OCI-LY7 (cell line): ENCODE measurements at regions not wholly inside any gene's neighbourhood (a gene's known extent, or its start where the extent isn't known, plus 50 kb on each side); places are given as distances from the start of the nearest gene placed in this dataset.

Source experiments
- BruUV-seq: library from RNA; stranded (reverse); fragments of 400-500 nt; replicated peaks from 2 replicates; lab custom pipeline; 2021; lab: Mats Ljungman, UMichigan
- CTCF ChIA-PET: fragments of 300-600 bp; sonication (Branson Sonifier 250); formaldehyde crosslinking; loops from one replicate; lab custom pipeline; 2022; ENCODE audit warnings: antibody characterized with exemption; ENCODE audit not compliant: unreplicated experiment; lab: Charles Lee
- POLR2A ChIA-PET: fragments of 300-600 bp; sonication (Branson Sonifier 250); formaldehyde crosslinking; loops from one replicate; lab custom pipeline; 2022; ENCODE audit warnings: antibody characterized with exemption; lab: Charles Lee
- DNase-seq: peaks from one replicate; pipeline ENCODE4 v3.0.0-alpha.2; 2015; ENCODE audit warnings: low spot score
- H2AFZ ChIP-seq: fragments of 200-600 bp; sonication (generic), shearing (Covaris generic); 2 replicates; pipeline ENCODE4 v1.6.1; 2014; ENCODE audit warnings: mild to moderate bottlenecking, antibody characterized with exemption, low read length, moderate library complexity
- H3K27ac ChIP-seq: fragments of 200-600 bp; sonication (generic); 2 replicates; pipeline ENCODE4 v1.5.1; 2014; ENCODE audit warnings: mixed run types, low read depth, mild to moderate bottlenecking, moderate library complexity, low read length, inconsistent platforms; ENCODE audit not compliant: poor library complexity, severe bottlenecking
- H3K36me3 ChIP-seq: fragments of 200-600 bp; sonication (generic); 2 replicates; pipeline ENCODE4 v1.6.1; 2014; ENCODE audit warnings: mild to moderate bottlenecking, antibody characterized with exemption, low read length, moderate library complexity, mixed read lengths; ENCODE audit not compliant: insufficient read depth
- H3K4me1 ChIP-seq: fragments of 200-600 bp; sonication (generic); 2 replicates; pipeline ENCODE4 v1.5.1; 2014; ENCODE audit warnings: mild to moderate bottlenecking, low read length; ENCODE audit not compliant: insufficient read depth, poor library complexity, severe bottlenecking
- H3K4me2 ChIP-seq: fragments of 200-600 bp; sonication (generic); 2 replicates; pipeline ENCODE4 v1.6.1; 2014; ENCODE audit warnings: mild to moderate bottlenecking, low read length
- H3K4me3 ChIP-seq: fragments of 200-600 bp; sonication (generic); 2 replicates; pipeline ENCODE4 v1.5.1; 2014; ENCODE audit warnings: mild to moderate bottlenecking, low read depth, low read length; ENCODE audit not compliant: poor library complexity, severe bottlenecking
- H3K79me2 ChIP-seq: fragments of 200-600 bp; sonication (generic); 2 replicates; pipeline ENCODE4 v1.6.1; 2016; ENCODE audit warnings: low read depth, mild to moderate bottlenecking, low read length, moderate library complexity, mixed read lengths; ENCODE audit not compliant: insufficient read depth
- H3K9me2 ChIP-seq: fragments of 200-600 bp; sonication (generic); 2 replicates; pipeline ENCODE4 v1.6.1; 2016; ENCODE audit warnings: mild to moderate bottlenecking, low read length, mixed read lengths; ENCODE audit not compliant: insufficient read depth
- H3K9me3 ChIP-seq: fragments of 200-600 bp; sonication (generic); 2 replicates; pipeline ENCODE4 v1.6.1; 2014; ENCODE audit warnings: mild to moderate bottlenecking, mixed run types, low read length, mixed read lengths
- H4K20me1 ChIP-seq: fragments of 200-600 bp; sonication (generic); 2 replicates; pipeline ENCODE4 v1.6.1; 2014; ENCODE audit warnings: mild to moderate bottlenecking, antibody characterized with exemption, low read length, moderate library complexity, mixed read lengths; ENCODE audit not compliant: insufficient read depth
- EZH2phosphoT487 ChIP-seq: fragments of 200-600 bp; sonication (generic); IDR thresholded peaks from 2 replicates; pipeline ENCODE4 v1.6.1; 2018; ENCODE audit warnings: low read depth, borderline replicate concordance, mild to moderate bottlenecking, mixed run types, antibody characterized with exemption, low read length, moderate library complexity, mixed read lengths
- intact Hi-C: fragments of 100-400 bp; cut with micrococcal nuclease; formaldehyde crosslinking; loops from one replicate; pipeline ENCODE4 v1.10.0; 2022; ENCODE audit not compliant: unreplicated experiment
- TF ChIP-seq, protein P1 (sequence below): fragments of 200-600 bp; sonication (generic); conservative IDR thresholded peaks from 2 replicates; pipeline ENCODE4 v1.5.1; 2014; ENCODE audit warnings: mild to moderate bottlenecking, antibody characterized with exemption, low read length, moderate library complexity, mixed read lengths

DNA sequence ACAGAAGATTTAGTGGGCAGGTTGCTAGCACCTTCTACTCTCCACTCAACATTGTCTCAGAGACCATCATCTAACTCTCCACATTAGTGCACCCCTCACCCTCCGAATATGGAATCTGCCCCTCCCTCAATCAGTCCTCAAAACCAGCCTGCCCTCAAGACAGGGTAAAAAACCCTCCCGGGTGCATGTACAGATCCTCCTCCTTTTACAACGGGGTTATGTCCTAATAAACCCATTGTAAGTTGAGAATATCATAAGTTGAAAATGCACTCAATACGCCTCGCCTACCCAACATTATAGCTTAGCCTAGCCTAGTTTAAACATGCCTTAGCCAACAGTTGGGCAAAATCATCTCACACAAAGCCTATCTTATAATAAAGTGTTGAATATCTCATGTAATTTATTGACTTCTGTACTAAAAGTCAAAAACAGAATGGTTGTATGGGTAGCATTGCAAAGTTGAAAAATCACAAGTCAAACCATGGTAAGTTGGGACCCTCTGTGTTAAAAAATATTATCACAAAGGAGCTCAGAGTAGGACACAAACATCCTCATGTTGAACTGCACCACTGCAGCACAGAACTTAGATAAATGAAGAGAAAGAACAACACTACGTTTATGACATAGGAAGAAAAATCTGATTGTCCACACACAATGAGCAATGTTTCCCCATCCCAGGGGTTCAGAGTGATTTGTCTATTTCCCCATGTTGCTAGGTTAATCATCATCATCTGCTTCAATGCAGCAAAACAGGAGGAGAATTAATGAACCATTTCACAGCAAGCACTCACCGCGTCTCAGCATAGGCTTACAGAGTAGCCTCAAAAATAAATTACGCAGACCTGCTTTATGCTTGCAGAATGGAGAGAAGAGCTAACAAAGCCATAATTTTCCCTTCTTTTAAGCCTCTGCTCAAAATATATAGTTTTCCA lies 184.1 kb upstream of the ARL4C start:
- POLR2A ChIA-PET = no interaction called here
- no TSS peak for BruUV-seq
- H3K36me3 ChIP-seq = no peaks in the 10 kb centered on the region
- no peak overlapping the region for H3K4me2 ChIP-seq
- H3K4me3 ChIP-seq = no peak overlapping the region
- no peak for DNase-seq
- H2AFZ ChIP-seq = no peak overlapping the region
- intact Hi-C loops = no loop called here
- TF ChIP-seq EZH2phosphoT487 = no peak
- TF ChIP-seq, protein P1, sequence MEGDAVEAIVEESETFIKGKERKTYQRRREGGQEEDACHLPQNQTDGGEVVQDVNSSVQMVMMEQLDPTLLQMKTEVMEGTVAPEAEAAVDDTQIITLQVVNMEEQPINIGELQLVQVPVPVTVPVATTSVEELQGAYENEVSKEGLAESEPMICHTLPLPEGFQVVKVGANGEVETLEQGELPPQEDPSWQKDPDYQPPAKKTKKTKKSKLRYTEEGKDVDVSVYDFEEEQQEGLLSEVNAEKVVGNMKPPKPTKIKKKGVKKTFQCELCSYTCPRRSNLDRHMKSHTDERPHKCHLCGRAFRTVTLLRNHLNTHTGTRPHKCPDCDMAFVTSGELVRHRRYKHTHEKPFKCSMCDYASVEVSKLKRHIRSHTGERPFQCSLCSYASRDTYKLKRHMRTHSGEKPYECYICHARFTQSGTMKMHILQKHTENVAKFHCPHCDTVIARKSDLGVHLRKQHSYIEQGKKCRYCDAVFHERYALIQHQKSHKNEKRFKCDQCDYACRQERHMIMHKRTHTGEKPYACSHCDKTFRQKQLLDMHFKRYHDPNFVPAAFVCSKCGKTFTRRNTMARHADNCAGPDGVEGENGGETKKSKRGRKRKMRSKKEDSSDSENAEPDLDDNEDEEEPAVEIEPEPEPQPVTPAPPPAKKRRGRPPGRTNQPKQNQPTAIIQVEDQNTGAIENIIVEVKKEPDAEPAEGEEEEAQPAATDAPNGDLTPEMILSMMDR = no peak
- no peaks in the 10 kb centered on the region for H3K9me2 ChIP-seq
- no peaks in the 10 kb centered on the region for H3K9me3 ChIP-seq
- H3K4me1 ChIP-seq = no peaks in the 10 kb centered on the region
- CTCF ChIA-PET = interaction anchor here (0.5 kb wide), 1 partner anchor 511 kb away, joined by 3 read pairs; no protein-coding TSS in a partner anchor
- H3K79me2 ChIP-seq = no peaks in the 10 kb centered on the region
- H4K20me1 ChIP-seq = no peaks in the 10 kb centered on the region
- no peak overlapping the region for H3K27ac ChIP-seq

GRCh38 chr2:234679741-234680687 lies 183.1 kb upstream of the ARL4C start:
- Histone ChIP-seq H3K36me3 (no peaks in the 10 kb centered on the region), H3K4me2 (no peak overlapping the region), H4K20me1 (no peaks in the 10 kb centered on the region), H3K27ac (no peak overlapping the region), H3K9me3 (no peaks in the 10 kb centered on the region), H3K4me3 (no peak overlapping the region), H2AFZ (no peak overlapping the region), H3K9me2 (no peaks in the 10 kb centered on the region), H3K79me2 (no peaks in the 10 kb centered on the region), H3K4me1 (no peaks in the 10 kb centered on the region)
- DNase-seq = no peak
- BruUV-seq = no TSS peak
- TF ChIP-seq, protein P1 = no peak
- TF ChIP-seq EZH2phosphoT487 = no peak
- intact Hi-C loops = no loop called here
- ChIA-PET POLR2A (no interaction called here), CTCF (interaction anchor here (0.6 kb wide), 1 partner anchor 1699 kb away, joined by 3 read pairs; no protein-coding TSS in a partner anchor)
